Adrenal gland (tissue), 5 donors: ENCODE measurements at regions not wholly inside any gene's neighbourhood (a gene's known extent, or its start where the extent isn't known, plus 50 kb on each side); places are given as distances from the start of the nearest gene placed in this dataset.

Source experiments
- CTCF ChIP-seq, 6 experiments: fragments of 450-650 bp in 4 of 6; fragments of 200-600 bp in 2 of 6; sonication (generic) in 1 of 6; IDR thresholded peaks; 1 replicate in 5 of 6; 2 replicates in 1 of 6; pipeline versions ENCODE4 v1.5.1 to v1.8.0; 2016 to 2021; ENCODE audit warnings: antibody characterized with exemption in 6 of 6, mild to moderate bottlenecking in 2 of 6, moderate library complexity in 1 of 6
- POLR2A ChIP-seq, 2 donors: fragments of 450-650 bp; IDR thresholded peaks; one replicate each; pipeline ENCODE4 v1.6.1; 2017; ENCODE audit warnings: antibody characterized with exemption in 2 of 2, mild to moderate bottlenecking in 2 of 2, moderate library complexity in 1 of 2
- donor health status: DM: no; HTN: no; CAD: no.

DNA sequence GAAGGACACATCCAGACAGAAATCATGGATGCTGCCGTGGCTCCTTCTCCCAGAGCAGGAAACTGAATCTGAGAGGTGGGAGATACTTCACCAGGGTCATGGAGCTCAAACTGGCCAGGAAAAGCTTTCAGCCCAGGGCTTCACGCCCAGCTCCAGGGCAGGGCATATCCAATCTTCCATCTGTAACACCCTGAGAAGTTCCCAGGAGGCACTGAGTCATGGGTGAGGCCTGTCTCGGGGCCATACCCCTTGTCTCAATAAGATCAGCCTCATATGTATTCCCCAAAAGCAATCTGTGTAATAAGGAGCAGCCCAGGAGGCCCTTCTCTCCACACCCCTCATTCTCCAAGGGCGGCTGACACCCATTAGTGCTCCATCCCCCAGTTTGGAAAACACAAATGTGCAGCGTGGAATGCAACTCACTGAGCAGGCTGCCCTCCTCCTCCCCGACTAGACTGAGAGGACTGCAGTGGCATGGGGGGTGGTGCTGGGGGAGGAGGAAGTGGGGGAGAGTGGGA, 439.3 kb upstream of the SULF2 start:
- TF ChIP-seq CTCF (IDR thresholded peaks at IDR 0.05) (no peak), POLR2A (IDR thresholded peaks at IDR 0.05) (no peak)
